Cardiac muscle cell (in vitro differentiated cells and primary cell): ENCODE measurements at regions not wholly inside any gene's neighbourhood (a gene's known extent, or its start where the extent isn't known, plus 50 kb on each side); places are given as distances from the start of the nearest gene placed in this dataset.

Source experiments
- DNase-seq, 2 donors: peaks; one replicate each; pipeline versions ENCODE4 v3.0.0 to v3.0.0-alpha.2; 2010 to 2017; ENCODE audit warnings: low read depth in 1 of 2, low spot score in 1 of 2
- H3K27ac ChIP-seq: fragments of 200-600 bp; sonication (generic); 2 replicates; pipeline ENCODE4 v1.5.1; 2016
- H3K27me3 ChIP-seq: fragments of 200-600 bp; sonication (generic); 2 replicates; pipeline ENCODE4 v1.6.0; 2016; ENCODE audit warnings: control low read depth
- H3K36me3 ChIP-seq: fragments of 200-600 bp; sonication (generic); 2 replicates; pipeline ENCODE4 v1.5.1; 2016; ENCODE audit warnings: control low read depth
- H3K4me1 ChIP-seq: fragments of 200-600 bp; sonication (generic); 2 replicates; pipeline ENCODE4 v1.8.1; 2017; ENCODE audit warnings: low read depth, mild to moderate bottlenecking, mixed run types
- H3K4me3 ChIP-seq: fragments of 200-600 bp; sonication (generic); 2 replicates; pipeline ENCODE4 v1.5.1; 2016; ENCODE audit warnings: mild to moderate bottlenecking
- H3K9me3 ChIP-seq: fragments of 200-600 bp; sonication (generic); 2 replicates; pipeline ENCODE4 v1.5.1; 2017; ENCODE audit warnings: low read depth, mild to moderate bottlenecking, control low read depth
- TF ChIP-seq, protein P1 (sequence below): IDR thresholded peaks from 2 replicates; pipeline ENCODE4 v1.5.1; 2012; ENCODE audit warnings: low read depth, mild to moderate bottlenecking, low read length

GRCh38 chr14:98274596-98274995 is 997.4 kb downstream of the BCL11B start:
- no peak overlapping the region for H3K4me3 ChIP-seq
- no peaks in the 10 kb centered on the region for H3K27me3 ChIP-seq
- no peaks in the 10 kb centered on the region for H3K9me3 ChIP-seq
- DNase-seq: no peak
- TF ChIP-seq, protein P1, sequence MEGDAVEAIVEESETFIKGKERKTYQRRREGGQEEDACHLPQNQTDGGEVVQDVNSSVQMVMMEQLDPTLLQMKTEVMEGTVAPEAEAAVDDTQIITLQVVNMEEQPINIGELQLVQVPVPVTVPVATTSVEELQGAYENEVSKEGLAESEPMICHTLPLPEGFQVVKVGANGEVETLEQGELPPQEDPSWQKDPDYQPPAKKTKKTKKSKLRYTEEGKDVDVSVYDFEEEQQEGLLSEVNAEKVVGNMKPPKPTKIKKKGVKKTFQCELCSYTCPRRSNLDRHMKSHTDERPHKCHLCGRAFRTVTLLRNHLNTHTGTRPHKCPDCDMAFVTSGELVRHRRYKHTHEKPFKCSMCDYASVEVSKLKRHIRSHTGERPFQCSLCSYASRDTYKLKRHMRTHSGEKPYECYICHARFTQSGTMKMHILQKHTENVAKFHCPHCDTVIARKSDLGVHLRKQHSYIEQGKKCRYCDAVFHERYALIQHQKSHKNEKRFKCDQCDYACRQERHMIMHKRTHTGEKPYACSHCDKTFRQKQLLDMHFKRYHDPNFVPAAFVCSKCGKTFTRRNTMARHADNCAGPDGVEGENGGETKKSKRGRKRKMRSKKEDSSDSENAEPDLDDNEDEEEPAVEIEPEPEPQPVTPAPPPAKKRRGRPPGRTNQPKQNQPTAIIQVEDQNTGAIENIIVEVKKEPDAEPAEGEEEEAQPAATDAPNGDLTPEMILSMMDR: no peak
- H3K4me1 ChIP-seq: no peaks in the 10 kb centered on the region
- H3K27ac ChIP-seq: no peak overlapping the region
- H3K36me3 ChIP-seq: no peaks in the 10 kb centered on the region

GRCh38 chr14:98278800-98279199 is 993.2 kb downstream of the BCL11B start:
- H3K4me3 ChIP-seq: no peak overlapping the region
- TF ChIP-seq, protein P1: no peak

DNA sequence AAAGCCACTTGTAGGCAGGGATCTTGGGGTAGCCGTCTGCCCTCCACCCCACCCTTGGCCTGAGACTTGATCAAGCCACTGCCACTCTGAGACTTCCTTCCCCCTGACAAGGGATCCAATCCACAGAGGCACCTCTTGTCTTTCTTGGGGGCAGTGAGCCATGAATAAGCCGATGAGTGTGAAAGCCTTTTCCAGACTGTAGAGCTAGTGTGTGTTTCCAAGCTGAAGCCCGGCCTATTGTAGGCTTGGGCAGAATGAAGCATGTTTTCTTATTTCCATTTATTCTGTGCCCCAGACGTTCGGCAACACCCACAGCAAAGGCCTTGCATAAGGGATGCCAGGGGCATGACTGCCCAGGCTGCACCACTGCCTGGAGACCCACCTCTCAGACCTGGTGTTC is 991.6 kb downstream of the BCL11B start:
- H3K27me3 ChIP-seq: no peaks in the 10 kb centered on the region
- H3K36me3 ChIP-seq: no peaks in the 10 kb centered on the region
- TF ChIP-seq, protein P1: no peak
- H3K27ac ChIP-seq: no peak overlapping the region
- no peak for DNase-seq
- H3K9me3 ChIP-seq: no peaks in the 10 kb centered on the region
- H3K4me1 ChIP-seq: no peaks in the 10 kb centered on the region
- H3K4me3 ChIP-seq: no peak overlapping the region

More at GRCh38 chr14:98278800-98279199, 993.2 kb downstream of the BCL11B start:
- no peak for DNase-seq
- Histone ChIP-seq H3K36me3 (no peaks in the 10 kb centered on the region), H3K9me3 (no peaks in the 10 kb centered on the region), H3K27ac (no peak overlapping the region), H3K27me3 (no peaks in the 10 kb centered on the region), H3K4me1 (no peaks in the 10 kb centered on the region)

- Histone ChIP-seq H3K4me1 (no peaks in the 10 kb centered on the region), H3K9me3 (no peaks in the 10 kb centered on the region), H3K27me3 (no peaks in the 10 kb centered on the region), H3K4me3 (no peak overlapping the region), H3K27ac (no peak overlapping the region), H3K36me3 (no peaks in the 10 kb centered on the region)
- DNase-seq: no peak
- TF ChIP-seq, protein P1: no peak
Measured at GRCh38 chr14:98288825-98289224, 983.2 kb downstream of the BCL11B start.

DNA sequence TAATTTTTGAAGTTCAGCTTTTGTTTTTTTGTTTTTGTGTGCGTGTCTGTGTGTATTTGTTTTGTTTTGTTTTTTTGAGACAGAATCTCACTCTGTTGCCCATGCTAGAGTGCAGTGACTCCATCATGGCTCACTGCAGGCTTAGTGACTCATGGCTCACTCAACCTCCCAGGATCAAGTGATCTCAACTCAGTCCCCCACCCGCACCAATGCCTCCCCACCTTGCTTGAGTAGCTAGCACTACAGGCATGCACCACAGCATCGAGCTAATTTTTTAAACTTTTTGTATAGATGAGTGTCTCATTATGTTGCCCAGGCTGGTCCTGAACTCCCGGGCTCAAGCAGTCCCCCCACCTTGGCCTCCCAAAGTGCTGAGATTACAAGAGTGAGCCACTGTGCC is 981.4 kb downstream of the BCL11B start:
- DNase-seq: no peak
- H3K36me3 ChIP-seq: no peaks in the 10 kb centered on the region
- TF ChIP-seq, protein P1: no peak
- H3K9me3 ChIP-seq: no peaks in the 10 kb centered on the region
- no peaks in the 10 kb centered on the region for H3K27me3 ChIP-seq
- H3K27ac ChIP-seq: no peak overlapping the region
- no peaks in the 10 kb centered on the region for H3K4me1 ChIP-seq
- H3K4me3 ChIP-seq: no peak overlapping the region

DNA sequence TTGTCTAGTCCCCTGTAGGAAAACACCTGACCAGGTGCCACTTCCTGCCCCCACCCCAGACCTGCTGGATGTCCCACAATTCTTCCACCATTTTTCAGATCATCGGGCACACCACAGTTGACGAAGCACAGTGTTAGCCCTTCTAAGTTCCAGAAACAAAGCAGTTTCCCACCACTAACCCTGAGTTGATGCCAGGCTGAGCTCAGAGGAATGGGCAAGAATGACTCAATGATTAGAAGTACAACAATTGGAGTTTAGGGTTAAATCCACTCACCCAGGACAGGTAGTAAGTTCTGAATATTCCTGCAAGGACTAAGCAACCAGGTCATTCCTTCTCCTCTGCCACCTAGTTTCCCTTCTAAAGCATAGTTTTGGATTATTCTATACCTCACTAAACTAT is 979.8 kb downstream of the BCL11B start:
- TF ChIP-seq, protein P1: no peak
- Histone ChIP-seq H3K9me3 (no peaks in the 10 kb centered on the region), H3K27me3 (no peaks in the 10 kb centered on the region), H3K4me1 (no peaks in the 10 kb centered on the region), H3K27ac (no peak overlapping the region), H3K4me3 (no peak overlapping the region), H3K36me3 (no peaks in the 10 kb centered on the region)
- no peak for DNase-seq
